DND-41 (cell line): ENCODE measurements at regions not wholly inside any gene's neighbourhood (a gene's known extent, or its start where the extent isn't known, plus 50 kb on each side); places are given as distances from the start of the nearest gene placed in this dataset.

Source experiments
- EZH2 ChIP-seq: IDR thresholded peaks from 3 replicates; pipeline ENCODE4 v1.6.1; 2012; ENCODE audit warnings: borderline replicate concordance, low read depth, mild to moderate bottlenecking, moderate library complexity, low read length, inconsistent platforms; ENCODE audit not compliant: severe bottlenecking
- TF ChIP-seq, protein P1 (sequence below): IDR thresholded peaks from 2 replicates; pipeline ENCODE4 v1.5.1; 2012; ENCODE audit warnings: borderline replicate concordance, low read length, moderate library complexity, mild to moderate bottlenecking; ENCODE audit not compliant: poor library complexity, severe bottlenecking; ENCODE audit errors: extremely low read depth

DNA sequence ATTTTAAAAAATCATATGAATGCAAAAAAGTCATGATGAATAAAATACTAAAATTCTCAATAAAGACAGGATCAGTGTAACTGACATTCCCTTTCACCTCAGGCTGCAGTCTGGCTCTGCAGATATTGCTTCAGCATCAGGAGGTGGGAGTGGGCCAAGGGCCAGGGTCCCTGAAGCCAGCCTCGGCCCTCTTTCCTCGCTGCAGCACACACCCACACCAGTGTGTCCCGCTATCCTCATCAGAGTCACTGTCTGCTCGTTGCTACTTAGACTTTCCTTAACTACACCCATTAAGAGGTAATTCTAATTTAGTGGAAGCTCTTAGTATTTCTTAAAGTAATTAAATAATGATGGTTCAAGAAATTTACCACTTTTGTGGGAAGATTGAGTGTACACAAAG is 298.2 kb downstream of the UBE3D start:
- TF ChIP-seq, protein P1, sequence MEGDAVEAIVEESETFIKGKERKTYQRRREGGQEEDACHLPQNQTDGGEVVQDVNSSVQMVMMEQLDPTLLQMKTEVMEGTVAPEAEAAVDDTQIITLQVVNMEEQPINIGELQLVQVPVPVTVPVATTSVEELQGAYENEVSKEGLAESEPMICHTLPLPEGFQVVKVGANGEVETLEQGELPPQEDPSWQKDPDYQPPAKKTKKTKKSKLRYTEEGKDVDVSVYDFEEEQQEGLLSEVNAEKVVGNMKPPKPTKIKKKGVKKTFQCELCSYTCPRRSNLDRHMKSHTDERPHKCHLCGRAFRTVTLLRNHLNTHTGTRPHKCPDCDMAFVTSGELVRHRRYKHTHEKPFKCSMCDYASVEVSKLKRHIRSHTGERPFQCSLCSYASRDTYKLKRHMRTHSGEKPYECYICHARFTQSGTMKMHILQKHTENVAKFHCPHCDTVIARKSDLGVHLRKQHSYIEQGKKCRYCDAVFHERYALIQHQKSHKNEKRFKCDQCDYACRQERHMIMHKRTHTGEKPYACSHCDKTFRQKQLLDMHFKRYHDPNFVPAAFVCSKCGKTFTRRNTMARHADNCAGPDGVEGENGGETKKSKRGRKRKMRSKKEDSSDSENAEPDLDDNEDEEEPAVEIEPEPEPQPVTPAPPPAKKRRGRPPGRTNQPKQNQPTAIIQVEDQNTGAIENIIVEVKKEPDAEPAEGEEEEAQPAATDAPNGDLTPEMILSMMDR = no peak
- TF ChIP-seq EZH2 = no peak
